COLO668 (cell line): ENCODE measurements at regions not wholly inside any gene's neighbourhood (a gene's known extent, or its start where the extent isn't known, plus 50 kb on each side); places are given as distances from the start of the nearest gene placed in this dataset.

ENCODE experiments used
- DNase-seq: peaks from one replicate; lab custom pipeline; 2025; ENCODE audit not compliant: unreplicated experiment; lab: John Stamatoyannopoulos, UW

DNA sequence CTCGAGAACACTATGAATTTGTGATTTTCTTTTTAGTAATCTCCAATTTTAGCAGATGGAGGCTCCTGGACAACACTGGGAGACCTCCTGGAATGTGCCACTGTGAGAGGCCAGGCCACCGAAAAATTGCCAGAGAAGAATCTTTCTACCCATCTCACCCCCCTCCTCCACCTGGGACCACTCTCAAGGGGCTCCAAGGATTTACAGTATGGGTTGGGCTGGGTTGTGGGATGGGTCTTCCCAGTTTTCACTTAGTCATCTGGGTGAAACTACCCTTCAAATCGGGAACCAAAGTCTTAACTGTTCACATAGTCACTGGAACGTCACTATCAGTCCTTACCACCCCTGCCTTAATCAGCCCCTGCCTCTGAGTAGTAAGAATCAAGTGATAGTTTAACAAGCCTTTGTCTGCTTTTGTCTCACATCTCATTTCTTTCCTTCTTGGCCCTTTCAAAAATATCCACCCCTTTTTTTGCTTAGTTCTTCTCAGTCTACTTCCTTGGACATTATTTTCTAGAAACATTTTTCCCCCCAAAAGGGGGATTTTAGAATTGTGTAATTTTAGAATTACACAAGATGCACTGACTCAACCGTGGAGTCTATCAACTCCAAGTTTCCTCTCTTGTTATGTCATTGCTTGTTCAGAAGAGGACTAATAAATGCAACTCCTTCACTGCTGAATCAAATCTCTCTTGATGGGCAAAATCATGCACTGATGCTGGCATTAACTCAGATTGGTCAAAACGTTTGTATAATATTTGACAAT is 148.2 kb upstream of the MOCS1 start:
- DNase-seq = no peak

DNA sequence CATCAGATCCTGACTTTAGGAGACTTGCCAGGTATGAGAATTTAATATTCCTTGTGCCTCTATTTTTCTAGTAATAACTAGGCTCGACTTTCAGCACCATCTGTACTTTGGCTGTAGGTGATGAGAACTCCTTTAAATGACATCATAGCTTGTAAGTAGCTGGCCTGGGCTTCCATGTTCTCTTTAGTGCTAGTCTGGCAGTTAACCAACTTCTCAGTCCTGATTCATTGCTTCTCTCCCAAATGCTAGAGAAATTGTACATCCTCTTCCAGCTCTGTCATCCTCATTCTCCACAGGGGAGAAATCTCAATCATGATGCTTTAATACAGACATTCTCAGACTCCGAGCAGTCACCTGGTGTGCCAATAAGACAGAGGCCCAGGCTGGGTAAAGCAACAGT is 143.5 kb upstream of the MOCS1 start:
- DNase-seq = no peak

DNA sequence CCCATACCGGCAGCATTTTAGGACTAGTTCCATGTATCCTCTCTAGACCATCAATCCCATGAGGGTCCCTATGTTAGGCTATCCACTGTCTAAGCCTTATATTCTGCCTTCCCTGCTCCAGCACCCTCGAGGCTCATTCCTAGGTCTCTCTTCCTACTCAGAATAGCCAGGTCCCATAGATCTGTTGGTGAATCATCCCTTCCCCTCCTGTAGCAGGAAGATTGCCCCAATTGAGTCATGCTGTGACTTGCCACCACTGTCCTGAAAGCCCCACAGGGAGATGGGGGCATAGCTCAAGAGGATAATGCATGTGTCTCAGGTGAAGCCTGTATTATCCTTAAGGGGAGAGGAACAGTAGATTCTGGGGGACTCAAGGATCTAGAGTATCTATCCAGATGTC is 143.1 kb upstream of the MOCS1 start:
- no peak for DNase-seq

DNA sequence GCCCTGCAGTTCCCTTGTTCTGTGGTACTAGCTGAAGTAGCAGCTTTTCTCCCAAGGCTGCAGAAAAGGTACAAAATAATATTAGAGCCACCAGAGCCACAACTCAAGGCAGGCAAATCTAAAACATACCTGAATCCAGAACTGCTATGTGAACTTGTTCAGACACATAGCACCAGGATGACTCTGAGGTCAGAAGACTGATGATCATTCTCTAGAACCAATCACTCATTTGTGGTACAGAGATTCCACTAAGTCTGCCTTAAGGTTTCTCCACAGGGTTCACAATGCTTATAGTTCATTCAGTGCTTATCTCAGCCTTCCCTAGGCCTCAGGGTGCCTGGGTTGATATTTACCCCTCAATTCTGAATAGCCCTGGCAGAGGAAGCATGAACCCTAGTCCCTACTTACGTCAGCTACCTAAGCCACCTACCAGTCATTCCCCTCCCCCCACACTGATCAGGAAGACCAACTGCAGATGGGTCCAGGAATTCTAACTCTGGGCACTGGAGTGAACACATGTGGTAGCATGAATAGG is 140.9 kb upstream of the MOCS1 start:
- DNase-seq = no peak

DNA sequence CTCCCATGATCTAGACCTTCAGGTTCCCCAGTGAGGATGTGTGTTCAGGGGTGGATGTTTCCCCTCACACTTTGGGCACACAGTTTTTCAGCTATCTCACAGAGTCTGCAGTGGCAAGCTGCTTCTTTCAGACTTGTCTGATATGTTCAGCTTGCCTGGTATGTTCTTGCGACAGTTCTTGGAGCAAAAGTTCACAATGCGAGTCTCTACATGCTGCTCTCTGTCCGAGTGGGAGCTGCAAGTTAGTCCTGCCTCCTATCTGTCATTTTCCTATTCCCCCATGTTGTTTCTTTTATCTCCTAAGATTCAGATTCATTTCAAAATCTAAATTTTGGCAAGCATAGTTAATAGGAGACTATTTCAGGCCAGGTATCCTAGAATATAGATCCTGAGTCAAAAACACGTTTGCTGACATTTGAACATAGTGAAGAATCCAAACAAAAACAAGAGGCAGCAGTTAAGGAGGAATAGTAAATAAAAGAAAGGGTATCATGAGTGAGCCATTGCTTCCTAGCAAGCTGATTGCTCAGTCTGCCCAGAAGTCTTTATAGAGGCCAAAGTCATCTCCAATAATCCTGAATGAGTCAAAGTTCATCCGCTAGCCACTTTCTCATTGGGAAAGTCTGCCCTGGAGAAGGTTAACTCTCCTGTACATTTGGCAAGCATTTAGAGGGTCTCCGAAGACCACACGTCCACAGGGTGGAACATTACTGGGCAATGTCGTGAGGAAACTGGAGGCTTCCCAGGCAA is 140.2 kb upstream of the MOCS1 start:
- DNase-seq = no peak

DNA sequence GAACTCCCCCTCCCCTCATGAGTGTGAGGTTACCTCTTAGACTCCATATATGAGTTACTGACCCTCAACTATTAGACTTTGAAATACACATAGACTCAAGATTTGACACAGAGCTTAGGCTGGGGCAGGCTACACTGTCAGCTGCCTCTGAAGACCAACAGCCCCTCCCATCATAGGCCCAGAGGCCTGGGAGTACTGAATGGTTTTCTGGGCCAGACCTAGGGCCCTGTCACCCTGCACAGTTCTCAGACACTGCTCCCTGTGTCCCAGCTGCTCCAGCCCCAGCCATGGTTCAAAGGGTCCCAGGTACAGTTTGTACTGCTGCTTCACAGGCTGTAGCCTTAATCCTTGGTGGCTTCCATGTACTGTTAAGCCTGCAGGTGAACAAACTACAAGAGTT is 132.1 kb upstream of the MOCS1 start:
- DNase-seq = no peak

DNA sequence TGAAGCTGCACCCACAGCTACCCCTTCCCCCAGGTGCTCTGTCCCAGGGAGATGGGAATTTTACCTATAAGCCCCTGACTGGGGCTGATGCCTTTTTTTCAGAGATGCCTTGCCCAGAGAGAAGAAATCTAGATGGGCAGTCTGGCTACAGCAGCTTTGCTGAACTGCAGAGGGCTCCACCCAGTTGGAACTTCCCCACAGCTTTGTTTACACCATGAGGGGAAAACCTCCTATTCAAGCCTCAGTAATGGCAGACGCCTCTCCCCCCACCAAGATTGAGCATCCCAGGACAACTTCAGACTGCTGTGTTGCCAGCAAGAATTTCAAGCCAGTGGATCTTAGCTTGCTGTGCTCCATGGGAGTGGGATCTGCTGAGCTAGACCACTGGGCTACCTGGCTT is 122.6 kb upstream of the MOCS1 start:
- no peak for DNase-seq

DNA sequence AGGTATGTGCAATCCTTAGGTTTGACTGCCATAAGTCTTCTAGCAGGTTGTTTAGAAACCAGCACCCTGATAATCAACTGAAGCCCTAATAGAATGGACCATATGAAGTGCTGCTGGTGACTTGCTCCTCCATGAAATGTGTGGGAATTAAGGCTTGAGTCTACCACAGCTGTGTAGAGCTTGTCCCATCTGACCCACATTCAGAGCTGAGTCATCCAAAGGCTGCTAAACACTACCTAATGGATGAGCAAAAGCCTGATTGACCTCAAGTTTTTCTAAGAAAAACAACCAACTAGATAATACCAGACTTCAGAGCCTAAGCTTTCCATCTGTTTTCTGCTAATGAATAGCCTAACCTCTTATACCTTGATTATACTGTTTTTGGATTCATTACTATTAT is 120.3 kb upstream of the MOCS1 start:
- no peak for DNase-seq

DNA sequence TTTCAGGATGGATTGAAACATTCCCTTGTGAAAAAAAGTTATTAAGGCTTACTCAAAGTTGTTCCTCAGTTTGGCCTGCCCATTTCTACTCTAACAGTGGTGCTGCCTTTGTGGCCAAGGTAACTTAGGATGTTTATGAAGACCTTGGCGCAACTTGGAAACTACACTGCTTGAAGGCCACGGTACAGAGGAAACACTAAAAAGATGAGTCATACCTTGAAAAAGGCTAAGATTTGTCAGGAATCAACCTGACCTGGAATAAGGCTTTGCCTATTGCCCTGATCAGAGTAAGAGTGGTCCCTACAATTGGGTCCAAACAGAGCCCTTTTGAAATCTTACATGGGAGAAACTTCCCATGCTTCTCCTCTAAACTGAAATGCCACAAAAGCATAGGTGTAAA is 119.9 kb upstream of the MOCS1 start:
- no peak for DNase-seq

DNA sequence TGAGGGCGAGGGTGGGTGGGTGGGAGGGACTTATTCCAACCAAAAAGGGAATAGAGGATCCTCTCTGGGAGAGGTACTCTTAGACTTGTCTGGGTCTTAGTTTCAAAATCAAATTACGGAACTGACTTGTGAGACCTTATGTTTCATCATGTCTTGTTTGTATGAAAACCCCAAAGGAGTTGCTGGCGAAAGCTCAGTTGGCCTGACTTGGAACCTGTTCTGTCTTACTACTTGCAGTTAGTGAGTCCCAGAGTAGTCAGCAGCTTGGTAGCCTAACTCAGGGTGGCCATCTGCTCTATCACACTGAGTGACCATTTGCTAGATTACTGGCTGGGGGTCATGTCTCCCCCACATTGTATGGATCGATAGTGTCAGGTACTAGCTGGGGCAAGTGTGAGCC is 114.9 kb upstream of the MOCS1 start:
- no peak for DNase-seq

DNA sequence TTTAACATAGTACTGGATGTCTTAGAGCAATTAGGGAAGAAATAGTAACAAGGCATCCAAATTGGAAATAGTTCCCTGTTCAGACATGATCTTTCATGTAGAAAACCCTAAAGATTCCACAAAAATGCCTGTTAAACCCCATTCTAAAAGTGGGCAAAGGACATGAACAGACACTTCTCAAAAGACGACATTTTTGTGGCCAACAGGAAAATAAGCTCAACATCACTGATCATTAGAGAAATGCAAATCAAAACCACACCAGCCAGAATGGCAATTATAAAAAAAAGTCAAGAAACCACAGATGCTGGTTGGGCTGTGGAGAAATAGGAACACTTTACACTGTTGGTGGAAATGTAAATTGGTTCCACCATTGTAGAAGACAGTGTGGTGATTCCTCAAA is 109.9 kb upstream of the MOCS1 start:
- no peak for DNase-seq

DNA sequence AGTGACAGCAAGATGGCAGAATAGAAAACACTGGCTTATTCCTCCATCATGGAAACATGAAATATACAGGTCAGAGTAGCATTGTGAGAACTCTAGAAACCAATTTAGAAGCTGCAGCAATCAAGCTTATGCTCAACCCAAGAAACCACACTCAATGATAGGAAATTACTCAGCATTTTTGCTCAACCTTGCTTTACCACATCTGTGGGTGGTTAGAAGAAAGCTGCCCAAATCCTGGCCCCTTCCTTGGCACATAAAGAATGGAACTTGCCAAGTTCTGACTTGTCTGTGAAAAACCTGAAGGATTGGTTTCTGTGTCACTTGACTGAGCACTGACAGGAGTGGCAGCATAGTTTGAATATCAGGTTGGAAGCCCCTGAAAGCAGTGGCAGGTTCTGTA is 108.0 kb upstream of the MOCS1 start:
- no peak for DNase-seq

DNA sequence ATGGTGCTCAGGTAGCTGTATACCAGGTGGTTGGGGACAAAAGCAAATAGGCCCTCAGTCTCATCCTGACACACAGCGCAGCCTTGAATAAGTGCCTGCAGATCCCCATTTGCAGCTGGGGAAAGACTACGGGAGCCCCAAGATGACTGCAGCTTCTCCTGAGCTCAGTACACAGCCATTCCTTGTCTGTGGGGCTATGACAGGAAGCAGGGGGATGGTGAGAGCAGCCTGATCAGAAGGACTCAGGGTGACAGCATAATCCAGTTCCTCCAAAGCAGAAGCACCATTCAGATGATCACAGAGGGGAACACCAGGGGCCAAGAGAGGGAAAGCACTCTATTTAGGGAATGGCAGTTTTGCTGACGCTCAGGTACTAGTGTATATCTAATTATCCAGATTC is 104.8 kb upstream of the MOCS1 start:
- no peak for DNase-seq

DNA sequence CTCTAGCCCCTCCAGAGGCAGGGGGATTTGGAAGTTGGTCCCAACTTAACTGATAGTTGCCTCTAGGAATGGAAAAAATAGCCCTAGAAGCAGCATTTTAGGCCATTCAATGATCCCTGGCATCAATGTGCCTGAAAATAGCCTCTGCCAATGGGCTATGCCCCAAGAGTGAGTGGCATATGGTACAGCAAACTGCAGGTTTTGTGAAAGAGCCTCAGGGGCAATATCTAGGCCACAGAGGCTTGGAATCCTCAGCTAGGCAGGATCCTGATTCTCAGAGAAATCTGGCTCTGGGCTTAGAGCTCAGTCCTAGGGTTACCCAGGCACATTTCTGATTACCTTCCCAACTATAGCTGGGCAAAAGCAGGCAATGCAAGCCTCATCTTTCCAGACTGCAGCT is 104.4 kb upstream of the MOCS1 start:
- no peak for DNase-seq

DNA sequence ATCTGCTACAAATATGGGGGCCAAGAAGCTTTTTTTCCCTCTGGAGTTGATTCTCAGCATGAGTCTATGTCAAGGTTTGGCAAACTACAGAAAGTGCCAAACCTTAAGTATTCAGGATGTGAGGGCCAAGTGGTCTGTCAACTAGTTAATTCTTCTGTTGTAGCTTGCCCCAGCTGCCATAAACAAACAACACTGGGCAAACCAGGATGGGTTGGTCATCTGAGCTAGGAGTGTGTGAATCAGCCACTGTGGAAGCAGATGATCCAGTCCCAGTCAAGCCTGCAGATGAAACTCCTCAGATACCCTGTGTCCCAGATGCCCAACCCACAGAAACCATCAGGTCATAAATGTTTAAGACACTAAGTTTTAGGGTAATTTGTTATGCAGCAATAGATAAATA is 103.0 kb upstream of the MOCS1 start:
- no peak for DNase-seq

DNA sequence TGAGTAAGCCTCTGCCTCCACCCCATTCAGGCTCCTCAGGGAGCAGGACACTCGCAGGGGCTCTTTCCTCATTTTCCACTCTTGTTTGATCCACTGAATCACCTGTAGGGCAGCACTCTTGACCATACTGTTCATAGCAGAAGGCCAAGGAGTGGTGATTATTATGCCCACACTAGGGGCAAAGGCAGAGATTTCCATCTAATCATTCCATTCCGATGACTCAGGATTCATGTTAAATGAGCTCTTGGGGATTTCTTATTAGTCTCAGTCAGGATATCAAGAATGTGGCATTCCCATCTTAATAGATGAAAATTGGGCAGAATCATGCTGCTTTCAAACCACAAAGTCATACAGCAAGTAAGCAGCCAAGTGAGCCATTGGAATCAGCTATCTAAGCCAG is 101.9 kb upstream of the MOCS1 start:
- DNase-seq = no peak

DNA sequence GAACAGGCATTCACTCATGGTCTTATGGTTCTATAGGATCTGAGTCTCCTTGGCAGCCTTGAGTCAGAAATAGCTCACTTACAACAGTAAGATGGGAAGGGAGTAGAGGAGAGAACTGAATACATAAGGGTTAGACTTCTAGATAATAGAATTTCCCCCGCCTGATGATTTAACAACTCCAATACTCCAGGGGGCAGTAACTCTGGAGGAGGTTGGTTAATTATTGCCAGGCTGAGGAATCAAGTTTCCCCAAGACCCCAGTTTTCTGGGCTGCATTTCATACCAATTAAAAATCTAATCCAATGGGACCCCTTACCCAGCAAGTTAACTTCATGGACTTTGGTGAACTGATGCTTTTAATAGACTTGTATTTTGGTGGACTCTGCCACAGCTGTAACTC is 94.2 kb upstream of the MOCS1 start:
- DNase-seq = no peak

DNA sequence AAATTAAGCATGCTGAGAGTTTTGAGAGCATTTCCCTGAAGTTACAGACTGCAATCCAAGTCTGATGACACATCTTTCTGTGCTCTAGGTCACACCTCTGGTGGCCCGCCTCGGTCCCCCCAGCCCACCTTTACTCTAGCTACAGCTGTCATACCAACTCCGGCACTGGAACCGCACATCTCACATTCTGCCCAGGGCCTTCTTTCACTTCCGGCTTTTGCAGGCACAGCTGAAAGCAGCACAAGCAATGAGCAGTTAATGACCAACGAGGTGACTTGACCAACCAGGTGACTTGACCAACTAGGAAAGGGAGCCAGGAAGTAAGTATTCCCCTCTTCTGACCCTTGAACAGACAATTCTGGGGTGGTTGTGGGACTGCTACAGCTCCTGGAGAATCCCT is 88.6 kb upstream of the MOCS1 start:
- no peak for DNase-seq

DNA sequence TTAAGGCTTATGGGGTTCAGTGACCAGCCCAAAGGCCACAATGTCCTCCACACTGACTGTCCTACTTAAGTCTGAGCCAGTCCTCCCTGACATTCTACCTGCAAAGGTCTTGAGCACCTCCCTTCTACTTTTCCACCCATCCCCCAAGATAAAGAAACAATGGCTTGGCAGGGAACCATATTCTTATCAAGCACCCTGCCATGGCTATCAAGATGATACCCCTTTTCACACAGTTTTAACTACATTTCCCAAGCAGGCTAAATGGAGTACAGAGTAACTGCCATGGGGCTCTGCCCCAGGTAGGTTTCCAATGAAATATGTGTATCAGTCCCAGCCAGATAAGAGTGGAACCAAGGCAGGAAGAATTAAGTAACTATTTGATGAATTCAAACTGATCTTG is 85.9 kb upstream of the MOCS1 start:
- DNase-seq = no peak

DNA sequence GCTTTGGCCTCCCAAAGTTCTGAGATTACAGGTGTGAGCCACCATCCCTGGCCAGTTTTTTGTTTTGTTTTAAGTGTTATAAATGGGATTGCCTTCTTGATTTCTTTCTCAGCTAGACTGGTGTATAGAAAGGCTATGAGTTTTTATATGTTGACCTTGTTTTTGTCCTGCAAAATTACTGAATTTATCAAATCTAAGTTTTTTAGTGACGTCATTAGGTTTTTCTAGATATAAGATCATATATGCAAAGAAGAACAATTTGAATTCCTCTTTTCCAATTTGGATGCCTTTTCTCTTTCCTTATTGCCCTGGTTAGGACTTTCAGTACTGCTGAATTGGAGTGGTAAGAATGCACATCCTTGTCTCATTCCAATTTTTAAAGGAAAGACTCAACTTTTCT is 81.3 kb upstream of the MOCS1 start:
- DNase-seq = no peak

DNA sequence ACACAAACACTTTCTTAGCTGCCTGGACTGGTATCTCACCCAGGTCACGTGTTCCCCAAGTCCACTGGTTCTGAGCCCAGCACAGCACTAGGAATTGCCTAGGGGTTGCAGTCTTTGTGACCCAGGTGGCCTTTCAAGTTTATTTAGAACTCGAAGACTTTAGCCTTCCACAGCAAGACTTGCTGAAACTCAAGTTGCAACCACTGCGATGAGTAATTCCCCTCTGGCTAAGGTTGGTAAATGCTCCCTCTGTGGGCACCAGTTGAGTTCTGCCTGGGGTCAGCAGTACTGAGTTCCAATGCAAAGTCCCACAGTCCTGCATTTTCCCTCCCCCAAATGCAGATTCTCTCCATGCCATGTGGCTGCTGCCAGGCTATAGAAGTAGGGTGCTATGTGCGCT is 77.6 kb upstream of the MOCS1 start:
- no peak for DNase-seq

DNA sequence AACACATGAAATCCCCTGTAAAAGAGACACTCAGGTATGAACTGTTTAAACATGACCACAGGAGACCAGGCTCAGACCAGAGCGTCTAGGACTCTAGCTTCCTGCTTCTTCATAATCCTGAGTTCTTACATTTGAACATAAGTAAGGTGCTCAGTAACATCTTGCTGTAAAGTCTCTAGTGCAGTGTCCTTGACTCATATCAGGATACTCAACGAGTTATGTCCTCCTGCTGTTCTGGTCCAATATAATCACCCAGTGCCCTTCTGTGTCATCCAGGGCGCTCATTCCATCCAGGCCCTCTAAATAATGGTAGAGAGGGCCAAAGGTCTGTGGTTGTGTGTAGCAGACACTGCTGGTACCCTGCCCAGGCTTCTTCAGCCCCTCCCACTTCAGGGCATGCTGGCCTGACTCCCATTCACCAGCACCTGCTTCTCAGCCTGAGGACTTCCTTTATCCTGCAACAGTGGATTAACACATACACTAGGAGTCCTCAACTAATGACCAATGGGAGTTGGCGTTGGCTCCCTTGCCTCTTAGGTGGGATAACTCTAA is 66.8 kb upstream of the MOCS1 start:
- no peak for DNase-seq
